ENCODE measurements at regions not wholly inside any gene's neighbourhood (a gene's known extent, or its start where the extent isn't known, plus 50 kb on each side); places are given as distances from the start of the nearest gene placed in this dataset.

DNA sequence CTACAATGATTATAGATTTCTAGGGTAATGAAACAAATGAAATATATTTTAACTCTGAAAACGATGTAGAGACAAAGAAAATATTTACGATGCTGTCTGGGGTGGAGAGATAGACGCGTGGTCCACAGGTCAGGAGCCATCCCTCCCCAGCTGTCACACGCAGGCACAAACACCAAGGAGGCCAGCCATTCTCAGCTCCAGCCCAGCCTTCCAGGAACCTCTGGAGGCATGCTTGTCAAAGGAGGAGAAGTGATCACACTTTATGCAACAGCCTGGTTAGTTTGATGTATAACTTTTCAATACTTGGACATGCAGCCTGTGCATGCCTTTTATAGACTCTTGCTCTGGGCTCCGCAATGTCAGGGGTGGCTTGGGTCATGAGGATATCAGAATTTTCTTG is 391.5 kb upstream of the MGMT start:
- TF ChIP-seq, protein P1, sequence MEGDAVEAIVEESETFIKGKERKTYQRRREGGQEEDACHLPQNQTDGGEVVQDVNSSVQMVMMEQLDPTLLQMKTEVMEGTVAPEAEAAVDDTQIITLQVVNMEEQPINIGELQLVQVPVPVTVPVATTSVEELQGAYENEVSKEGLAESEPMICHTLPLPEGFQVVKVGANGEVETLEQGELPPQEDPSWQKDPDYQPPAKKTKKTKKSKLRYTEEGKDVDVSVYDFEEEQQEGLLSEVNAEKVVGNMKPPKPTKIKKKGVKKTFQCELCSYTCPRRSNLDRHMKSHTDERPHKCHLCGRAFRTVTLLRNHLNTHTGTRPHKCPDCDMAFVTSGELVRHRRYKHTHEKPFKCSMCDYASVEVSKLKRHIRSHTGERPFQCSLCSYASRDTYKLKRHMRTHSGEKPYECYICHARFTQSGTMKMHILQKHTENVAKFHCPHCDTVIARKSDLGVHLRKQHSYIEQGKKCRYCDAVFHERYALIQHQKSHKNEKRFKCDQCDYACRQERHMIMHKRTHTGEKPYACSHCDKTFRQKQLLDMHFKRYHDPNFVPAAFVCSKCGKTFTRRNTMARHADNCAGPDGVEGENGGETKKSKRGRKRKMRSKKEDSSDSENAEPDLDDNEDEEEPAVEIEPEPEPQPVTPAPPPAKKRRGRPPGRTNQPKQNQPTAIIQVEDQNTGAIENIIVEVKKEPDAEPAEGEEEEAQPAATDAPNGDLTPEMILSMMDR (IDR thresholded peaks at IDR 0.05), result no peak
- no peak for TF ChIP-seq POLR2A (IDR thresholded peaks at IDR 0.05)

All from lower leg skin (tissue), 3 donors.